H9 (cell line): ENCODE measurements at regions not wholly inside any gene's neighbourhood (a gene's known extent, or its start where the extent isn't known, plus 50 kb on each side); places are given as distances from the start of the nearest gene placed in this dataset.

Experiments used
- DNase-seq: peaks from one replicate; pipeline ENCODE4 v3.0.0-alpha.2; 2017
- H2AFZ ChIP-seq: one replicate; pipeline ENCODE4 v1.6.1; 2013; ENCODE audit warnings: mild to moderate bottlenecking, low read length, control low read depth, moderate library complexity
- H2AK5ac ChIP-seq: 2 replicates; pipeline ENCODE4 v1.6.1; 2013; ENCODE audit warnings: low read length, control low read depth, mixed read lengths; ENCODE audit not compliant: insufficient read length
- H2BK120ac ChIP-seq: one replicate; pipeline ENCODE4 v1.6.1; 2013; ENCODE audit warnings: low read depth, mild to moderate bottlenecking, low read length, control low read depth, inconsistent platforms; ENCODE audit not compliant: poor library complexity, severe bottlenecking
- H2BK12ac ChIP-seq: 2 replicates; pipeline ENCODE4 v1.6.1; 2013; ENCODE audit warnings: low read length, control low read depth, mixed read lengths, low read depth; ENCODE audit not compliant: insufficient read length
- H2BK15ac ChIP-seq: 2 replicates; pipeline ENCODE4 v1.6.1; 2013; ENCODE audit warnings: low read depth, low read length, control low read depth
- H2BK20ac ChIP-seq: one replicate; pipeline ENCODE4 v1.6.1; 2013; ENCODE audit warnings: low read depth, mild to moderate bottlenecking, low read length, control low read depth, inconsistent platforms; ENCODE audit not compliant: poor library complexity, severe bottlenecking
- H2BK5ac ChIP-seq: 2 replicates; pipeline ENCODE4 v1.6.1; 2013; ENCODE audit warnings: low read length, control low read depth, mixed read lengths; ENCODE audit not compliant: insufficient read length
- H3K14ac ChIP-seq: 2 replicates; pipeline ENCODE4 v1.6.1; 2013; ENCODE audit warnings: low read length, control low read depth; ENCODE audit not compliant: insufficient read depth
- H3K18ac ChIP-seq: 2 replicates; pipeline ENCODE4 v1.6.1; 2013; ENCODE audit warnings: low read depth, mild to moderate bottlenecking, mixed read lengths, low read length, control low read depth; ENCODE audit not compliant: insufficient read length
- H3K23ac ChIP-seq: 2 replicates; pipeline ENCODE4 v1.6.1; 2013; ENCODE audit warnings: low read length, control low read depth, mixed read lengths, low read depth; ENCODE audit not compliant: insufficient read length
- H3K23me2 ChIP-seq: 2 replicates; pipeline ENCODE4 v1.6.1; 2013; ENCODE audit warnings: low read depth, mild to moderate bottlenecking, mixed read lengths, low read length, control low read depth; ENCODE audit not compliant: insufficient read length, poor library complexity, severe bottlenecking
- H3K27ac ChIP-seq: 2 replicates; pipeline ENCODE4 v1.5.1; 2013; ENCODE audit warnings: low read length, control low read depth, mixed read lengths, low read depth; ENCODE audit not compliant: insufficient read length
- H3K27me3 ChIP-seq: 2 replicates; pipeline ENCODE4 v1.6.1; 2013; ENCODE audit warnings: low read length, control low read depth, inconsistent platforms; ENCODE audit not compliant: insufficient read depth
- H3K4ac ChIP-seq: 2 replicates; pipeline ENCODE4 v1.6.1; 2013; ENCODE audit warnings: low read depth, mild to moderate bottlenecking, control low read depth, inconsistent platforms, low read length, moderate library complexity
- H3K4me1 ChIP-seq: 2 replicates; pipeline ENCODE4 v1.6.1; 2013; ENCODE audit warnings: low read length, control low read depth, inconsistent platforms; ENCODE audit not compliant: insufficient read depth
- H3K4me2 ChIP-seq: 2 replicates; pipeline ENCODE4 v1.6.1; 2013; ENCODE audit warnings: low read length, control low read depth, mixed read lengths; ENCODE audit not compliant: insufficient read length, insufficient read depth
- H3K56ac ChIP-seq: 2 replicates; pipeline ENCODE4 v1.6.1; 2013; ENCODE audit warnings: low read depth, mild to moderate bottlenecking, mixed read lengths, low read length, control low read depth; ENCODE audit not compliant: insufficient read length
- H3K79me1 ChIP-seq: 2 replicates; pipeline ENCODE4 v1.6.1; 2013; ENCODE audit warnings: low read depth, mild to moderate bottlenecking, moderate library complexity, low read length, control low read depth, inconsistent platforms; ENCODE audit not compliant: insufficient read depth, poor library complexity, severe bottlenecking
- H3K79me2 ChIP-seq: 2 replicates; pipeline ENCODE4 v1.6.1; 2013; ENCODE audit warnings: low read length, control low read depth, inconsistent platforms; ENCODE audit not compliant: insufficient read depth
- H3K9ac ChIP-seq: 2 replicates; pipeline ENCODE4 v1.6.1; 2013; ENCODE audit warnings: low read length, control low read depth, mixed read lengths; ENCODE audit not compliant: insufficient read length; ENCODE audit errors: extremely low read depth
- H3K9me3 ChIP-seq: one replicate; pipeline ENCODE4 v1.6.1; 2013; ENCODE audit warnings: low read depth, low read length, inconsistent platforms; ENCODE audit not compliant: control insufficient read depth
- H3T11ph ChIP-seq: one replicate; pipeline ENCODE4 v1.6.1; 2013; ENCODE audit warnings: mild to moderate bottlenecking, low read length, control low read depth, inconsistent platforms
- H4K20me1 ChIP-seq: one replicate; pipeline ENCODE4 v1.6.1; 2013; ENCODE audit not compliant: control insufficient read depth, insufficient read length, insufficient read depth
- H4K5ac ChIP-seq: 2 replicates; pipeline ENCODE4 v1.6.1; 2013; ENCODE audit warnings: low read depth, mild to moderate bottlenecking, mixed read lengths, low read length, control low read depth; ENCODE audit not compliant: insufficient read length
- H4K8ac ChIP-seq: replicated peaks from 2 replicates; pipeline ENCODE4 v1.6.1; 2013; ENCODE audit warnings: low read length, control low read depth, mixed read lengths, low read depth; ENCODE audit not compliant: insufficient read length
- H4K91ac ChIP-seq: 2 replicates; pipeline ENCODE4 v1.6.1; 2013; ENCODE audit warnings: low read depth, mild to moderate bottlenecking, moderate library complexity, mixed read lengths, low read length, control low read depth; ENCODE audit not compliant: insufficient read length
- H3K27ac Mint-ChIP-seq, 3 experiments: 2 replicates in 2 of 3; 3 replicates in 1 of 3; pipeline ENCODE4 v1.8.0; 2020 to 2021; ENCODE audit warnings: mixed read lengths in 3 of 3, mild to moderate bottlenecking in 1 of 3, moderate library complexity in 1 of 3
- H3K27me3 Mint-ChIP-seq: 2 replicates; pipeline ENCODE4 v1.8.0; 2021; ENCODE audit warnings: low read depth, mild to moderate bottlenecking, moderate library complexity, mixed read lengths
- H3K36me3 Mint-ChIP-seq, 3 experiments: 2 replicates in 2 of 3; 3 replicates in 1 of 3; pipeline ENCODE4 v1.8.0; 2020 to 2021; ENCODE audit warnings: low read depth in 3 of 3, mixed read lengths in 3 of 3; ENCODE audit not compliant: insufficient read depth in 1 of 3
- H3K4me1 Mint-ChIP-seq, 2 experiments: 2 replicates each; pipeline ENCODE4 v1.8.0; 2020; ENCODE audit warnings: mixed read lengths in 2 of 2
- H3K4me3 Mint-ChIP-seq, 2 experiments: 2 replicates in 1 of 2; 3 replicates in 1 of 2; pipeline ENCODE4 v1.8.0; 2020 to 2021; ENCODE audit warnings: mild to moderate bottlenecking in 2 of 2, mixed read lengths in 2 of 2, moderate library complexity in 1 of 2
- H3K9me3 Mint-ChIP-seq, 2 experiments: 2 replicates in 1 of 2; 3 replicates in 1 of 2; pipeline ENCODE4 v1.8.0; 2020; ENCODE audit warnings: mild to moderate bottlenecking in 2 of 2, mixed read lengths in 2 of 2, moderate library complexity in 1 of 2
- TF ChIP-seq, protein P1 (sequence below): fragments of 200-600 bp; sonication (generic); conservative IDR thresholded peaks from 3 replicates; pipeline ENCODE4 v1.8.0; 2021; ENCODE audit warnings: antibody characterized with exemption, mild to moderate bottlenecking

DNA sequence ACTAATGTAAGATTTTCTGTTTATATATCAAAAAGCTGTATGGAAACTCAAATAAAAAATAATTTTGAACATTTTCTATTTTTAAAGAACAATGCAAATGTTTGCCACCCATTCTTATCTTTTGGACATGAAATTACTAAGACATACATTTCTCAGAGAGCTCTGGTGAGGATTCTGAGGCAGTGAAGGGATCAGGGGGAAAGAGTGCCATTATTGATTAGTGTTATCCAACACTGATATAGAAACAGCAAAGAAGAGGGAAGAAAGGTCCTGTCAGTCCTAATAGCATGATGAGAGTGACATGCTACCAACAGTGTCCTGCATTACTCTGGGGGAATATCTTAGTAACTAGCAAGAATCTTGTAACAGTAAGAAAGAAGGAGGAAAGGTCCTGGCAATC lies 282.2 kb downstream of the RPL10L start:
- H2BK120ac ChIP-seq, result no peak overlapping the region
- H4K5ac ChIP-seq, result no peak overlapping the region
- H3K56ac ChIP-seq, result no peak overlapping the region
- no peak overlapping the region for H3K23ac ChIP-seq
- H3K79me1 ChIP-seq, result no peaks in the 10 kb centered on the region
- H2AK5ac ChIP-seq, result no peak overlapping the region
- TF ChIP-seq, protein P1, sequence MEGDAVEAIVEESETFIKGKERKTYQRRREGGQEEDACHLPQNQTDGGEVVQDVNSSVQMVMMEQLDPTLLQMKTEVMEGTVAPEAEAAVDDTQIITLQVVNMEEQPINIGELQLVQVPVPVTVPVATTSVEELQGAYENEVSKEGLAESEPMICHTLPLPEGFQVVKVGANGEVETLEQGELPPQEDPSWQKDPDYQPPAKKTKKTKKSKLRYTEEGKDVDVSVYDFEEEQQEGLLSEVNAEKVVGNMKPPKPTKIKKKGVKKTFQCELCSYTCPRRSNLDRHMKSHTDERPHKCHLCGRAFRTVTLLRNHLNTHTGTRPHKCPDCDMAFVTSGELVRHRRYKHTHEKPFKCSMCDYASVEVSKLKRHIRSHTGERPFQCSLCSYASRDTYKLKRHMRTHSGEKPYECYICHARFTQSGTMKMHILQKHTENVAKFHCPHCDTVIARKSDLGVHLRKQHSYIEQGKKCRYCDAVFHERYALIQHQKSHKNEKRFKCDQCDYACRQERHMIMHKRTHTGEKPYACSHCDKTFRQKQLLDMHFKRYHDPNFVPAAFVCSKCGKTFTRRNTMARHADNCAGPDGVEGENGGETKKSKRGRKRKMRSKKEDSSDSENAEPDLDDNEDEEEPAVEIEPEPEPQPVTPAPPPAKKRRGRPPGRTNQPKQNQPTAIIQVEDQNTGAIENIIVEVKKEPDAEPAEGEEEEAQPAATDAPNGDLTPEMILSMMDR, result no peak
- no peaks in the 10 kb centered on the region for H4K20me1 ChIP-seq
- H4K8ac ChIP-seq, result no peak overlapping the region
- H3K4me2 ChIP-seq, result no peak overlapping the region
- H3K4ac ChIP-seq, result no peak overlapping the region
- H2BK5ac ChIP-seq, result no peak overlapping the region
- H3K4me1 ChIP-seq, result no peaks in the 10 kb centered on the region
- no peak overlapping the region for H3K27ac Mint-ChIP-seq
- peaks cover 3% of the 10 kb centered on the region; the same call in 1 of the 2 replicates for H3K27me3 Mint-ChIP-seq
- H3K27me3 ChIP-seq, result no peaks in the 10 kb centered on the region
- no peak overlapping the region for H3K4me3 Mint-ChIP-seq
- no peak overlapping the region for H2BK20ac ChIP-seq
- H3K4me1 Mint-ChIP-seq, result no peaks in the 10 kb centered on the region
- peaks cover 6 to 21% of the 10 kb centered on the region in 2 experiments for H3K9me3 Mint-ChIP-seq
- no peaks in the 10 kb centered on the region for H3K79me2 ChIP-seq
- peaks cover 0 to 16% (median 8%) of the 10 kb centered on the region in 3 experiments; a peak in 3 of 7 replicates for H3K36me3 Mint-ChIP-seq
- no peak overlapping the region for H2AFZ ChIP-seq
- no peak overlapping the region for H3K27ac ChIP-seq
- H3K23me2 ChIP-seq, result no peaks in the 10 kb centered on the region
- H3K9ac ChIP-seq, result no peak overlapping the region
- no peak overlapping the region for H4K91ac ChIP-seq
- no peak overlapping the region for H3K14ac ChIP-seq
- H2BK12ac ChIP-seq, result no peak overlapping the region
- H2BK15ac ChIP-seq, result no peak overlapping the region
- no peaks in the 10 kb centered on the region for H3K9me3 ChIP-seq
- DNase-seq, result no peak
- no peak overlapping the region for H3T11ph ChIP-seq
- no peak overlapping the region for H3K18ac ChIP-seq
